Fibroblast of lung (primary cell): ENCODE measurements at regions not wholly inside any gene's neighbourhood (a gene's known extent, or its start where the extent isn't known, plus 50 kb on each side); places are given as distances from the start of the nearest gene placed in this dataset.

Source experiments
- DNase-seq, 2 donors: peaks; one replicate each; pipeline versions ENCODE4 v3.0.0 to v3.0.0-alpha.2; 2010; ENCODE audit warnings: low read depth in 2 of 2
- H2AFZ ChIP-seq: 2 replicates; pipeline ENCODE4 v1.5.1; 2012; ENCODE audit warnings: low read length, control low read depth, inconsistent platforms
- H3K27ac ChIP-seq: 2 replicates; pipeline ENCODE4 v1.5.1; 2011; ENCODE audit warnings: low read length, control low read depth; ENCODE audit not compliant: insufficient read depth
- H3K27me3 ChIP-seq: 2 replicates; pipeline ENCODE4 v1.5.1; 2011; ENCODE audit warnings: mild to moderate bottlenecking, low read length; ENCODE audit not compliant: control insufficient read depth, insufficient read depth
- H3K36me3 ChIP-seq: 2 replicates; pipeline ENCODE4 v1.5.1; 2011; ENCODE audit warnings: low read length; ENCODE audit not compliant: control insufficient read depth, insufficient read depth
- H3K4me1 ChIP-seq: 2 replicates; pipeline ENCODE4 v1.5.1; 2011; ENCODE audit warnings: low read length; ENCODE audit not compliant: control insufficient read depth, insufficient read depth; ENCODE audit errors: extremely low read depth
- H3K4me2 ChIP-seq: 2 replicates; pipeline ENCODE4 v1.5.1; 2011; ENCODE audit warnings: low read length, control low read depth; ENCODE audit not compliant: insufficient read depth; ENCODE audit errors: extremely low read depth
- H3K4me3 ChIP-seq, 4 experiments: fragments of 200-600 bp in 1 of 4; sonication (generic) in 1 of 4; replicated peaks in 1 of 4; 2 replicates each; pipeline ENCODE4 v1.5.1; 2011 to 2016; ENCODE audit warnings: low read length in 4 of 4, low read depth in 3 of 4, mild to moderate bottlenecking in 3 of 4, control low read depth in 2 of 4, inconsistent platforms in 1 of 4, mixed read lengths in 1 of 4; ENCODE audit not compliant: insufficient read depth in 1 of 4; ENCODE audit errors: control extremely low read depth in 1 of 4
- H3K79me2 ChIP-seq: 2 replicates; pipeline ENCODE4 v1.5.1; 2012; ENCODE audit warnings: mild to moderate bottlenecking, low read length, inconsistent platforms; ENCODE audit not compliant: control insufficient read depth, insufficient read depth
- H3K9ac ChIP-seq: 2 replicates; pipeline ENCODE4 v1.5.1; 2011; ENCODE audit warnings: mild to moderate bottlenecking, low read length, control low read depth; ENCODE audit not compliant: insufficient read depth
- H3K9me3 ChIP-seq: 2 replicates; pipeline ENCODE4 v1.5.1; 2012; ENCODE audit warnings: low read depth, low read length; ENCODE audit not compliant: control insufficient read depth, insufficient read depth
- H4K20me1 ChIP-seq: 2 replicates; pipeline ENCODE4 v1.5.1; 2011; ENCODE audit warnings: low read length; ENCODE audit not compliant: control insufficient read depth, insufficient read depth; ENCODE audit errors: extremely low read depth
- CTCF ChIP-seq, 2 donors: IDR thresholded peaks in 1 of 2; conservative IDR thresholded peaks in 1 of 2; 1 replicate in 1 of 2; 2 replicates in 1 of 2; pipeline ENCODE4 v1.5.1; 2011 to 2012; ENCODE audit warnings: low read length in 2 of 2, control low read depth in 1 of 2, inconsistent platforms in 1 of 2, low read depth in 1 of 2, mild to moderate bottlenecking in 1 of 2
- EZH2 ChIP-seq: IDR thresholded peaks from 2 replicates; pipeline ENCODE4 v1.5.1; 2012; ENCODE audit warnings: low read length, control low read depth, mild to moderate bottlenecking; ENCODE audit errors: missing control alignments

GRCh38 chr3:3552761-3553160 lies 246.5 kb upstream of the LRRN1 start:
- Histone ChIP-seq H4K20me1 (no peaks in the 10 kb centered on the region), H3K4me1 (no peaks in the 10 kb centered on the region), H3K9me3 (no peaks in the 10 kb centered on the region), H3K79me2 (no peaks in the 10 kb centered on the region), H3K36me3 (no peaks in the 10 kb centered on the region), H3K9ac (no peak overlapping the region), H2AFZ (no peak overlapping the region), H3K27me3 (no peaks in the 10 kb centered on the region), H3K4me2 (no peak overlapping the region), H3K4me3 (no peak overlapping the region), H3K27ac (no peak overlapping the region)
- peak; percentile 11 to 94 for DNase-seq
- no peak for TF ChIP-seq CTCF (conservative IDR thresholded peaks at IDR 0.05 in 1 of 2, IDR thresholded peaks at IDR 0.05 in 1 of 2; ENCODE audit: low read depth in 1 of 2, low read length in 2 of 2)
- TF ChIP-seq EZH2, result no peak

- no peak for TF ChIP-seq CTCF (conservative IDR thresholded peaks at IDR 0.05 in 1 of 2, IDR thresholded peaks at IDR 0.05 in 1 of 2; ENCODE audit: low read depth in 1 of 2, low read length in 2 of 2)
- Histone ChIP-seq H3K9ac (no peak overlapping the region), H4K20me1 (no peaks in the 10 kb centered on the region), H3K79me2 (no peaks in the 10 kb centered on the region), H3K27ac (no peak overlapping the region), H3K4me1 (no peaks in the 10 kb centered on the region), H3K9me3 (no peaks in the 10 kb centered on the region), H3K4me3 (no peak overlapping the region), H3K27me3 (no peaks in the 10 kb centered on the region), H3K36me3 (no peaks in the 10 kb centered on the region), H2AFZ (no peak overlapping the region), H3K4me2 (no peak overlapping the region)
- DNase-seq, result peak; percentile 9 to 69
Observed at GRCh38 chr3:3551981-3552380, 247.2 kb upstream of the LRRN1 start.

- Histone ChIP-seq H2AFZ (no peak overlapping the region), H3K4me2 (no peak overlapping the region), H3K27ac (no peak overlapping the region), H3K27me3 (no peaks in the 10 kb centered on the region), H3K9ac (no peak overlapping the region), H3K79me2 (no peaks in the 10 kb centered on the region), H4K20me1 (no peaks in the 10 kb centered on the region), H3K36me3 (no peaks in the 10 kb centered on the region), H3K4me3 (no peak overlapping the region), H3K4me1 (no peaks in the 10 kb centered on the region), H3K9me3 (no peaks in the 10 kb centered on the region)
- DNase-seq, result no peak
- TF ChIP-seq CTCF (conservative IDR thresholded peaks at IDR 0.05 in 1 of 2, IDR thresholded peaks at IDR 0.05 in 1 of 2; ENCODE audit: low read depth in 1 of 2, low read length in 2 of 2) (no peak), EZH2 (no peak)
Observed at GRCh38 chr3:3545360-3545759, 253.9 kb upstream of the LRRN1 start.
